ENCODE measurements at regions not wholly inside any gene's neighbourhood (a gene's known extent, or its start where the extent isn't known, plus 50 kb on each side); places are given as distances from the start of the nearest gene placed in this dataset.

DNA sequence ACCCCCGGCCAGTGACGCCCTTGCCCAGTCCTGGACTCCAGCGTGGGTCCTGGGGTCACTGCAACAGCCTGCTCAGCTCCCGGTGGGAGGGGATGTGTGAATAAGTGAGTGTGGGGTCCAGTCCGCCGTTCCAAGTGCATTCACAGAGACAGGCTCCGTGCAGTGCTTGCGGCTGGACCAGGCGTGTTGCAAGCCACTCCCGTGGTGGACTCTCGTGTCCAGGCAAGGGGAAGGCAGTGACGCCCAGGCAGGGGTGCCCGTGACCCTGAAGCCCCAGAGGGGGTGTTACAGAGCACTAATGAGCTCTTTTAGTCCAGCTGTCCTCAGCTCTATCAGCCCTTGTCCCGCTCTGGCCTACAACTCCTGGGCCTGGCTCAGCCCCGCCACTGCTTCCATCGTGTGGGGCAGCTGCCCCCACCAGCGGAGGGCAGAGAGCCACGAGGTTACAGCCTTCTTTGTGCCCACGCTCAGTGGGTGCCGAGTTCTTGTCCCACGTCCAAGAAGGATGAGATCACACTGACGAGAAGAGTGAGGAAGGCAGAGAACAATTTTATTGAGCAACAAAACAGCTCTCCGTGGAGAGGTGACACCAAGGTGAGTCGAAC, 1807.5 kb downstream of the LRRC4C start:
- TF ChIP-seq, protein P1, sequence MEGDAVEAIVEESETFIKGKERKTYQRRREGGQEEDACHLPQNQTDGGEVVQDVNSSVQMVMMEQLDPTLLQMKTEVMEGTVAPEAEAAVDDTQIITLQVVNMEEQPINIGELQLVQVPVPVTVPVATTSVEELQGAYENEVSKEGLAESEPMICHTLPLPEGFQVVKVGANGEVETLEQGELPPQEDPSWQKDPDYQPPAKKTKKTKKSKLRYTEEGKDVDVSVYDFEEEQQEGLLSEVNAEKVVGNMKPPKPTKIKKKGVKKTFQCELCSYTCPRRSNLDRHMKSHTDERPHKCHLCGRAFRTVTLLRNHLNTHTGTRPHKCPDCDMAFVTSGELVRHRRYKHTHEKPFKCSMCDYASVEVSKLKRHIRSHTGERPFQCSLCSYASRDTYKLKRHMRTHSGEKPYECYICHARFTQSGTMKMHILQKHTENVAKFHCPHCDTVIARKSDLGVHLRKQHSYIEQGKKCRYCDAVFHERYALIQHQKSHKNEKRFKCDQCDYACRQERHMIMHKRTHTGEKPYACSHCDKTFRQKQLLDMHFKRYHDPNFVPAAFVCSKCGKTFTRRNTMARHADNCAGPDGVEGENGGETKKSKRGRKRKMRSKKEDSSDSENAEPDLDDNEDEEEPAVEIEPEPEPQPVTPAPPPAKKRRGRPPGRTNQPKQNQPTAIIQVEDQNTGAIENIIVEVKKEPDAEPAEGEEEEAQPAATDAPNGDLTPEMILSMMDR (IDR thresholded peaks at IDR 0.05), result no peak
- no peak for TF ChIP-seq EZH2 (IDR thresholded peaks at IDR 0.05; ENCODE audit: borderline replicate concordance, insufficient read depth, low read depth, low read length, poor library complexity, severe bottlenecking)

All from B cell (primary cell).